Amniotic epithelial cell (primary cell): ENCODE measurements at regions not wholly inside any gene's neighbourhood (a gene's known extent, or its start where the extent isn't known, plus 50 kb on each side); places are given as distances from the start of the nearest gene placed in this dataset.

Source experiments
- DNase-seq: peaks from one replicate; pipeline ENCODE4 v3.0.0-alpha.2; 2010; ENCODE audit warnings: low read depth

GRCh38 chr13:59120297-59120843 lies 1043.4 kb downstream of the DIAPH3 start:
- DNase-seq = peak; percentile 81

GRCh38 chr13:59121507-59121906 lies 1042.2 kb downstream of the DIAPH3 start:
- DNase-seq = no peak

- DNase-seq = no peak
Observed at GRCh38 chr13:59126474-59126873, 1037.3 kb downstream of the DIAPH3 start.

- no peak for DNase-seq
Observed at GRCh38 chr13:59133903-59134302, 1029.8 kb downstream of the DIAPH3 start.

- peak; percentile 82 for DNase-seq
Observed at GRCh38 chr13:59144700-59145099, 1019.0 kb downstream of the DIAPH3 start.

- DNase-seq = peak; percentile 92
Observed at GRCh38 chr13:59145381-59145780, 1018.3 kb downstream of the DIAPH3 start.

GRCh38 chr13:59157181-59157580 lies 1006.5 kb downstream of the DIAPH3 start:
- DNase-seq = peak; percentile 52

GRCh38 chr13:59166174-59166573 lies 997.6 kb downstream of the DIAPH3 start:
- DNase-seq = peak; percentile 6

- DNase-seq = no peak
Observed at GRCh38 chr13:59172076-59172475, 991.7 kb downstream of the DIAPH3 start.

- DNase-seq = no peak
Observed at GRCh38 chr13:59176775-59177174, 987.0 kb downstream of the DIAPH3 start.

GRCh38 chr13:59178344-59178743 lies 985.4 kb downstream of the DIAPH3 start:
- DNase-seq = peak; percentile 25

- DNase-seq = no peak
Observed at GRCh38 chr13:59182241-59182640, 981.5 kb downstream of the DIAPH3 start.

- no peak for DNase-seq
Observed at GRCh38 chr13:59197397-59197796, 966.3 kb downstream of the DIAPH3 start.

GRCh38 chr13:59201841-59202240 lies 961.9 kb downstream of the DIAPH3 start:
- DNase-seq = no peak

GRCh38 chr13:59203855-59204254 lies 959.9 kb downstream of the DIAPH3 start:
- DNase-seq = peak; percentile 84

- no peak for DNase-seq
Observed at GRCh38 chr13:59205501-59205900, 958.2 kb downstream of the DIAPH3 start.

- peak; percentile 90 for DNase-seq
Observed at GRCh38 chr13:59208405-59209195, 955.1 kb downstream of the DIAPH3 start.

GRCh38 chr13:59210543-59210942 lies 953.2 kb downstream of the DIAPH3 start:
- peak; percentile 40 for DNase-seq

- no peak for DNase-seq
Observed at GRCh38 chr13:59211606-59212005, 952.1 kb downstream of the DIAPH3 start.

- no peak for DNase-seq
Observed at GRCh38 chr13:59229401-59229800, 934.3 kb downstream of the DIAPH3 start.

- DNase-seq = no peak
Observed at GRCh38 chr13:59229861-59230260, 933.9 kb downstream of the DIAPH3 start.

- DNase-seq = no peak
Observed at GRCh38 chr13:59230484-59231264, 933.1 kb downstream of the DIAPH3 start.

- DNase-seq = no peak
Observed at GRCh38 chr13:59236309-59236919, 927.3 kb downstream of the DIAPH3 start.
